Lung (tissue), 11 donors: ENCODE measurements at regions not wholly inside any gene's neighbourhood (a gene's known extent, or its start where the extent isn't known, plus 50 kb on each side); places are given as distances from the start of the nearest gene placed in this dataset.

Source experiments
- ATAC-seq: fragments of 200-7000 bp; cut with Tn5 transposase; one replicate; pipeline ENCODE4 v1.9.1; 2020; ENCODE audit warnings: moderate number of reproducible peaks; ENCODE audit not compliant: insufficient read depth, low FRiP score
- DNase-seq, 3 donors: peaks; one replicate each; pipeline ENCODE4 v3.0.0-alpha.2; 2013 to 2017
- H3K27ac ChIP-seq, 2 donors: one replicate each; pipeline ENCODE4 v1.5.1; 2013; ENCODE audit warnings: mild to moderate bottlenecking in 2 of 2, moderate library complexity in 2 of 2, control low read depth in 1 of 2, inconsistent platforms in 1 of 2, low read depth in 1 of 2, low read length in 1 of 2
- H3K27me3 ChIP-seq, 3 donors: one replicate each; pipeline ENCODE4 v1.5.1; 2013; ENCODE audit warnings: low read length in 2 of 3; ENCODE audit not compliant: control insufficient read depth in 3 of 3, insufficient read depth in 3 of 3
- H3K36me3 ChIP-seq, 4 donors: one replicate each; pipeline ENCODE4 v1.5.1; 2013; ENCODE audit warnings: low read length in 4 of 4, mild to moderate bottlenecking in 1 of 4, moderate library complexity in 1 of 4; ENCODE audit not compliant: control insufficient read depth in 4 of 4, insufficient read depth in 4 of 4
- H3K4me1 ChIP-seq, 5 donors: one replicate each; pipeline ENCODE4 v1.5.1; 2013; ENCODE audit warnings: low read length in 5 of 5, mild to moderate bottlenecking in 2 of 5, moderate library complexity in 1 of 5; ENCODE audit not compliant: control insufficient read depth in 5 of 5, insufficient read depth in 5 of 5
- H3K4me3 ChIP-seq: one replicate; pipeline ENCODE4 v1.5.1; 2013; ENCODE audit warnings: mild to moderate bottlenecking, control low read depth, moderate library complexity
- H3K9ac ChIP-seq, 2 donors: one replicate each; pipeline ENCODE4 v1.5.1; 2013; ENCODE audit warnings: low read length in 2 of 2, control low read depth in 1 of 2; ENCODE audit not compliant: insufficient read depth in 1 of 2
- H3K9me3 ChIP-seq, 4 donors: one replicate each; pipeline ENCODE4 v1.5.1; 2013; ENCODE audit warnings: low read length in 3 of 4, mild to moderate bottlenecking in 1 of 4, moderate library complexity in 1 of 4; ENCODE audit not compliant: control insufficient read depth in 4 of 4, insufficient read depth in 3 of 4
- CTCF ChIP-seq: IDR thresholded peaks from 2 replicates; pipeline ENCODE4 v1.5.1; 2012; ENCODE audit warnings: mild to moderate bottlenecking; ENCODE audit errors: control extremely low read depth, extremely low read depth
- WGBS, 2 donors: extraction: QIAGEN DNeasy Blood & Tissue Kit; methylation state at CpG; one replicate each; pipeline ENCODE4 v1.1.7; 2013; 5-methylcytosine and 5-hydroxymethylcytosine counted together
- donor health status: control.
- donor health status: control.
- donor health status: Bipolar disorder and iron deficiency.
- donor health status: healthy.
- donor health status: DM: yes; HTN: yes; CAD: no.

GRCh38 chr13:51518827-51519226, 65.4 kb upstream of the WDFY2 start:
- no peaks in the 10 kb centered on the region for H3K36me3 ChIP-seq
- no peak overlapping the region for H3K9ac ChIP-seq
- no peak overlapping the region for H3K27ac ChIP-seq
- peaks cover 0 to 3% (median 0%) of the 10 kb centered on the region in 5 donors for H3K4me1 ChIP-seq
- H3K27me3 ChIP-seq, result no peaks in the 10 kb centered on the region
- no peak for TF ChIP-seq CTCF
- H3K9me3 ChIP-seq, result peaks cover 0 to 4% (median 0%) of the 10 kb centered on the region in 4 donors
- ATAC-seq (no peak), DNase-seq (no peak)
- 39 to 62% methylated on average over 6 of the region's 6 CpGs for WGBS, 2 donors
- H3K4me3 ChIP-seq, result no peak overlapping the region

- Histone ChIP-seq H3K4me1 (peaks cover 0 to 3% (median 0%) of the 10 kb centered on the region in 5 donors), H3K36me3 (no peaks in the 10 kb centered on the region), H3K4me3 (no peak overlapping the region), H3K27me3 (no peaks in the 10 kb centered on the region), H3K9me3 (peaks cover 0 to 4% (median 0%) of the 10 kb centered on the region in 4 donors), H3K9ac (no peak overlapping the region), H3K27ac (no peak overlapping the region)
- ATAC-seq, result no peak
- WGBS, 2 donors, result 79 to 80% methylated on average over 3 of the region's 3 CpGs
- DNase-seq, result no peak
- no peak for TF ChIP-seq CTCF
Observed at GRCh38 chr13:51519771-51520216, 64.5 kb upstream of the WDFY2 start.

GRCh38 chr13:51520524-51520923, 63.7 kb upstream of the WDFY2 start:
- Histone ChIP-seq H3K4me1 (peaks cover 0 to 3% (median 0%) of the 10 kb centered on the region in 5 donors), H3K9ac (no peak overlapping the region), H3K9me3 (peaks cover 0 to 4% (median 0%) of the 10 kb centered on the region in 4 donors), H3K36me3 (no peaks in the 10 kb centered on the region), H3K27ac (no peak overlapping the region), H3K4me3 (no peak overlapping the region), H3K27me3 (no peaks in the 10 kb centered on the region)
- no peak for TF ChIP-seq CTCF
- ATAC-seq, result peak; percentile 53
- 79 to 80% methylated on average over 4 of the region's 4 CpGs for WGBS, 2 donors
- DNase-seq, result no peak

- no peak for ATAC-seq
- Histone ChIP-seq H3K27me3 (no peaks in the 10 kb centered on the region), H3K9ac (no peak overlapping the region), H3K36me3 (no peaks in the 10 kb centered on the region), H3K4me3 (no peak overlapping the region), H3K4me1 (peaks cover 0 to 3% (median 0%) of the 10 kb centered on the region in 5 donors), H3K27ac (no peak overlapping the region), H3K9me3 (peaks cover 0 to 4% (median 0%) of the 10 kb centered on the region in 4 donors)
- DNase-seq, result peak in 1 of 3 donors; percentile 27
- WGBS, 2 donors, result 13 to 26% methylated on average over 4 of the region's 4 CpGs
- TF ChIP-seq CTCF, result no peak
Observed at GRCh38 chr13:51523082-51523518, 61.2 kb upstream of the WDFY2 start.
